Activated CD8-positive, alpha-beta memory T cell treated with anti-CD3 and anti-CD28 coated beads, Interleukin-2, amount 10 ng/mL, durations not matched to agents 7 days and 5 days (primary cell): ENCODE measurements at regions not wholly inside any gene's neighbourhood (a gene's known extent, or its start where the extent isn't known, plus 50 kb on each side); places are given as distances from the start of the nearest gene placed in this dataset.

Source experiments
- ATAC-seq: fragments of 150-1000 bp; cut with Tn5 transposase; one replicate; pipeline ENCODE4 v1.10.0; 2021; ENCODE audit warnings: moderate library complexity
- CTCF ChIA-PET: fragments of 350-600 bp; sonication (Branson Sonifier 250); formaldehyde crosslinking; loops from one replicate; lab custom pipeline; 2021; ENCODE audit warnings: antibody characterized with exemption; lab: Charles Lee
- DNase-seq: peaks from one replicate; pipeline ENCODE4 v3.0.0-alpha.2; 2020
- H3K27ac Mint-ChIP-seq: one replicate; pipeline ENCODE4 v1.8.0; 2021; ENCODE audit warnings: mild to moderate bottlenecking, mixed read lengths
- H3K27me3 Mint-ChIP-seq: one replicate; pipeline ENCODE4 v1.8.0; 2021; ENCODE audit warnings: mixed read lengths
- H3K36me3 Mint-ChIP-seq: one replicate; pipeline ENCODE4 v1.8.0; 2021; ENCODE audit warnings: mild to moderate bottlenecking, mixed read lengths
- H3K4me1 Mint-ChIP-seq: one replicate; pipeline ENCODE4 v1.8.0; 2021; ENCODE audit warnings: mixed read lengths
- H3K4me3 Mint-ChIP-seq: one replicate; pipeline ENCODE4 v1.8.0; 2021; ENCODE audit warnings: mild to moderate bottlenecking, moderate library complexity, mixed read lengths
- H3K9me3 Mint-ChIP-seq: one replicate; pipeline ENCODE4 v1.8.0; 2022; ENCODE audit warnings: low read depth, mixed read lengths

- Mint-ChIP-seq H3K36me3 (no peaks in the 10 kb centered on the region), H3K27me3 (no peaks in the 10 kb centered on the region), H3K27ac (no peak overlapping the region), H3K4me1 (no peaks in the 10 kb centered on the region), H3K4me3 (no peak overlapping the region), H3K9me3 (no peaks in the 10 kb centered on the region)
- ATAC-seq (no peak), DNase-seq (no peak)
- CTCF ChIA-PET: no interaction called here
These were observed 1593.5 kb upstream of the ACVR2A start for GRCh38 chr2:146251328-146251727.

DNA sequence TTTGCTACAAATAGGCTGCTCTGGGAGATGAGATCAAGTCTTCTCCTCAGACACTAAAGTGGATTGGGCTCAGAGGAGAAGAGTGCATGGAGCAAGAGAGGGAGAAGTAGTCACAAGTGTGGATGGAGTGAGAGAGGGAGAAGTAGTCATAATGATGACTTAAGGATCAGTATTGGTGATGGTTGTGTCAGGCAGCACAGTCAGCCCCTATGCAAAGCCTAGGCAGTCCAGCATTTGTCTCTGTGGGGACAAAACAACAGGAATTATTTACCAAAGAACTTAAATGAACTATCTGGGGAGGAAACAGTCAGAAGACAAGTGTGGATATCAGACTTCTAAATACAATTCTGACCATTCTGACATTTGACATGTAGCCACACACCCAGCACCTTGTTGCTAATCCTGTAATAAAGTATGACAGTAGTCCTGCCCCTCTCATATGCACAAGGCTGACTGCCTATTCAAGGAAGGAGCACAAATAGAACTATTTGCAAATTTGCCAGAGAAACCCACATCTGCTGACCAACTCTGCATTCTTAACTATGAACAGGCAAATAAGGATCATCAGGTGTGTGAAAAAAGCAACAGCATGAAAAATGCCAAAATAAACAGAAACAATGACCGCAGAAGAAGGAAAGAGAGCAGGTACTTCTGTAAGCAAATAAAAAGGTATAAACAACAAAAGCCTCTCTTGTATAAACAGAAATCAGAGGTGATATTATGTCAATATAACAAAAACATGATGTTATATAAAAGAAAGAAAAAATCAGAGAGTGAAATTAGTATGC is 1597.9 kb upstream of the ACVR2A start:
- no peaks in the 10 kb centered on the region for H3K27me3 Mint-ChIP-seq
- CTCF ChIA-PET: no interaction called here
- no peaks in the 10 kb centered on the region for H3K36me3 Mint-ChIP-seq
- H3K27ac Mint-ChIP-seq: no peak overlapping the region
- DNase-seq (no peak), ATAC-seq (no peak)
- H3K4me1 Mint-ChIP-seq: no peaks in the 10 kb centered on the region
- H3K4me3 Mint-ChIP-seq: no peak overlapping the region
- peaks cover 6% of the 10 kb centered on the region for H3K9me3 Mint-ChIP-seq

DNA sequence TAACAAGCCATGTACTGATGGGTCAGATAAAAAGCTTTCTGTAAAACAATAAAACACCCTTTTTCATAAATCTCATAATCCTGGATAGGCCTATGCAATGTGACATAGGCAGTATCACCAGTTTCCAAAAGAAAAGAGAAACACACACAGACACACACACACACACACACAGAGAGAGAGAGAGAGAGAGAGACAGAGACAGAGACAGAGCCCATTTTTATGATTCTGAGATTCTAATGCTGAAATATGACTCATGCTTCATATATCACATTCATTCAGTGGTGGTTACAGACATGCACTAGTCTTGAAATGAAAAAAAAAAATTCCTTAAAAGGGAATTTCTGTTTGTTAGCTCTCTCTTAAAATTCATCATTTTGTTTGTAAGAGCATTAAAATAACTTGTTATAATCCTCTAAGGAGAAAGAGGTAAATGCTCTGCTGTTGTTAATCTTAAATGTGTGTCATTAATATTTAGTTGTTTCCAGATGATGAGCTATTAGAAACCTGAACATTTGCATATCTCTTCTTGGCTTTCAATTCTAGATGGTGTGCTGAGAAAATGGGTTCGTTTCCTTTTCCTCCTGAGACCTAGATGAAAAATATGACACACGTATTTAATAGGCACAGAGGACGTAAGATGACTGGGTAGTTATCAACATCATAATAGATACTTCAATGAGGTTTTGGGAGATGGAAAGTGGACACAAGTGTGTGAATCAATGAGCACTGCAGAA is 1598.7 kb upstream of the ACVR2A start:
- DNase-seq (no peak), ATAC-seq (no peak)
- H3K4me3 Mint-ChIP-seq: no peak overlapping the region
- peaks cover 6% of the 10 kb centered on the region for H3K9me3 Mint-ChIP-seq
- H3K4me1 Mint-ChIP-seq: no peaks in the 10 kb centered on the region
- CTCF ChIA-PET: no interaction called here
- no peaks in the 10 kb centered on the region for H3K27me3 Mint-ChIP-seq
- no peaks in the 10 kb centered on the region for H3K36me3 Mint-ChIP-seq
- no peak overlapping the region for H3K27ac Mint-ChIP-seq

- CTCF ChIA-PET: no interaction called here
- no peak overlapping the region for H3K27ac Mint-ChIP-seq
- H3K36me3 Mint-ChIP-seq: no peaks in the 10 kb centered on the region
- H3K4me1 Mint-ChIP-seq: no peaks in the 10 kb centered on the region
- DNase-seq (no peak), ATAC-seq (no peak)
- no peak overlapping the region for H3K4me3 Mint-ChIP-seq
- H3K27me3 Mint-ChIP-seq: no peaks in the 10 kb centered on the region
- H3K9me3 Mint-ChIP-seq: peaks cover 6% of the 10 kb centered on the region
These were observed 1600.0 kb upstream of the ACVR2A start for GRCh38 chr2:146244830-146245229.

DNA sequence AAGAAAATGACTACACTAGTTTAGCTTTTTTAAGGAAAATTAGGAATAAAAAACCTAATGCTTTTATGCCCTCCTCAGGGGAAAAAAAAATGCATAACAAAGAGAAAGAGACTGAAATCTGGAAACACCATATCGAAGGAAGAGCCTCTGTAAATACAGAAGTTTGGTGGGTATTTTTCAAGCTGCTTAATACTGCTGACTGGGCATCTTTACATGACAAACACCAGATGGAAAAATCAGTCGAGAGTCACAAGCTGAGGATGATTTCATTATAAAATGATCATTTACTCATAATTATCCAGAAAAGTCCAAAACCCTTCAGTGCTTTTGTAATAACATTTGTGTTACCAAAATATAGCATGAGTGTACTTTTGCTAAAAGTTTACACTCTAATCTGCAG is 1600.7 kb upstream of the ACVR2A start:
- no peaks in the 10 kb centered on the region for H3K4me1 Mint-ChIP-seq
- ATAC-seq (no peak), DNase-seq (no peak)
- no peak overlapping the region for H3K4me3 Mint-ChIP-seq
- CTCF ChIA-PET: no interaction called here
- no peaks in the 10 kb centered on the region for H3K27me3 Mint-ChIP-seq
- peaks cover 6% of the 10 kb centered on the region for H3K9me3 Mint-ChIP-seq
- no peak overlapping the region for H3K27ac Mint-ChIP-seq
- H3K36me3 Mint-ChIP-seq: no peaks in the 10 kb centered on the region

DNA sequence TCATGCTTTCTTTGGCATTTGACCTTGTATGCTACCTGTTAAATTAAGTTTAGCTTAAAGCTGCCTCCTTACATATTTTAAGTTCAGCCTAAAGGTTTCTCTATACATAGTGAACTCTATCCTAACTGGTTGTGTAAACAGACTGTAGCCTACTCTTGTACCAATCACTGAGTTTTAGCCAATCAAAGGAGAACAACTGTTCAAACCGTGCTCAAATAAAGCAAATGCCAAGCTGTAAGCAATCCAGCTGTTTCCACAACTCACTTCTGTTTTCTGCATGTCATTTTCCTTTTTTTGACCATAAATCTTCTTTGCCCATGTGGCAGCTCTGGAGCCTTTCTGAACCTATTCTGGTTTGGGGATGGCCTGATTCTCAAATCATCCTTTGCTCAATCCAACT is 1603.8 kb upstream of the ACVR2A start:
- Mint-ChIP-seq H3K27ac (no peak overlapping the region), H3K4me1 (no peaks in the 10 kb centered on the region), H3K9me3 (peaks cover 6% of the 10 kb centered on the region), H3K4me3 (no peak overlapping the region), H3K36me3 (no peaks in the 10 kb centered on the region), H3K27me3 (no peaks in the 10 kb centered on the region)
- CTCF ChIA-PET: no interaction called here
- no peak for ATAC-seq
- DNase-seq: no peak

DNA sequence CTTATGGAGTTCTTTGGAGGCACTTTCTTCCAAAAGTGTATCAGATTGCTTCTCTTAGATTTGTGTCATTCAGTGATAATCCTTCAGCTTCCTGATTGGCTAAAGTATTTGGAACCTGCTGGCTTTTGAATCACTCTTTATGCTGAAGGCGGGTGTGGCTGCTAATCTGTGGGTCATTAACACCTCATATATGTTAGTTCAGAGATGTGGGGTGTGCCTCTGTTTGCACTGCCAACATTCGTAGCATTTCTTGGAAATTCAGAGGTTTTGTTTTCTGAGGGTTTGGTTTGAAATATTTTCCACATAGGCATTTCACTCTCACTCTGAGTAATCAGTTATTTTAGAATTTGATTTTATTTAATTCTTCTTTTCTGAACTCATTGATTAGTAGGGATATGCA is 1604.4 kb upstream of the ACVR2A start:
- no peaks in the 10 kb centered on the region for H3K27me3 Mint-ChIP-seq
- CTCF ChIA-PET: no interaction called here

GRCh38 chr2:146239392-146240135 is 1605.3 kb upstream of the ACVR2A start:
- Mint-ChIP-seq H3K36me3 (no peaks in the 10 kb centered on the region), H3K27me3 (no peaks in the 10 kb centered on the region), H3K4me3 (no peak overlapping the region), H3K9me3 (peaks cover 8% of the 10 kb centered on the region), H3K4me1 (no peaks in the 10 kb centered on the region), H3K27ac (no peak overlapping the region)
- DNase-seq: no peak
- ATAC-seq: no peak
- CTCF ChIA-PET: no interaction called here

More for the DNA sequence above, 1604.4 kb upstream of the ACVR2A start:
- Mint-ChIP-seq H3K27ac (no peak overlapping the region), H3K4me3 (no peak overlapping the region), H3K4me1 (no peaks in the 10 kb centered on the region), H3K9me3 (peaks cover 6% of the 10 kb centered on the region), H3K36me3 (no peaks in the 10 kb centered on the region)
- no peak for DNase-seq
- ATAC-seq: no peak

GRCh38 chr2:146238254-146238966 is 1606.4 kb upstream of the ACVR2A start:
- Mint-ChIP-seq H3K36me3 (no peaks in the 10 kb centered on the region), H3K9me3 (peaks cover 5% of the 10 kb centered on the region), H3K27ac (no peak overlapping the region), H3K4me3 (no peak overlapping the region), H3K4me1 (no peaks in the 10 kb centered on the region), H3K27me3 (no peaks in the 10 kb centered on the region)
- CTCF ChIA-PET: no interaction called here
- no peak for ATAC-seq
- DNase-seq: no peak

GRCh38 chr2:146235158-146235557 is 1609.7 kb upstream of the ACVR2A start:
- ATAC-seq: no peak
- Mint-ChIP-seq H3K27me3 (no peaks in the 10 kb centered on the region), H3K4me1 (no peaks in the 10 kb centered on the region), H3K36me3 (no peaks in the 10 kb centered on the region), H3K4me3 (no peak overlapping the region), H3K9me3 (peaks cover 2% of the 10 kb centered on the region), H3K27ac (no peak overlapping the region)
- no peak for DNase-seq
- CTCF ChIA-PET: no interaction called here

GRCh38 chr2:146229508-146230155 is 1615.2 kb upstream of the ACVR2A start:
- Mint-ChIP-seq H3K4me3 (no peak overlapping the region), H3K27me3 (no peaks in the 10 kb centered on the region), H3K4me1 (peaks cover 12% of the 10 kb centered on the region), H3K27ac (no peak overlapping the region), H3K9me3 (peaks cover 3% of the 10 kb centered on the region), H3K36me3 (no peaks in the 10 kb centered on the region)
- CTCF ChIA-PET: no interaction called here
- no peak for DNase-seq
- ATAC-seq: no peak

DNA sequence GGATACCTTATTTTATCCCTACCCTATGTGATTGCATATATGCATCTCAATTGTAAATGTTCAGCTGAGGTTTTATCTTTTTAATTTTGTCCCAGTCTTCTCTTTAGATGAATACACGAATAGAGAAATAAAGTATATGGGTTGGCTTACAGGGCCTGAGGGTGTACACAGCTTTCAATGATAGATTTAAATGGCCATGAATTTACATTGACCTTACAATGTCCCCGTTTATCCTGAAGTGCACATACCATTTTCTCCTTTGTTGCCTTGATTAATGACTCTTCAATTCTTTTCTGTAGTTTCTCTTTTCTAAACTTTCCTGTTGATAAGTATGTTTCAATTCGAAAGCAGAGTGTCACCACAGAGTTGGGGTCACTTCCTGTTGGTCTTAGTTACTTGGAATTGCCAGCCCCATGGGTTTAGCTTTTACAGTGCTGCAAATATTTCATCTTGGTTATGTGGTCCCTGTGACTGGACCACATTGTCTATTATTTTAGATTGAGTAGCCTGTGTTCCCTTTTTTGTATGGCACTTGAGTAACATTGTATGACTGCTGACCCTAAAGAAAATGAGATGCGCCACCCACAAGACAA is 1616.3 kb upstream of the ACVR2A start:
- peaks cover 3% of the 10 kb centered on the region for H3K9me3 Mint-ChIP-seq
- no peak overlapping the region for H3K4me3 Mint-ChIP-seq
- DNase-seq (no peak), ATAC-seq (no peak)
- no peak overlapping the region for H3K27ac Mint-ChIP-seq
- H3K36me3 Mint-ChIP-seq: no peaks in the 10 kb centered on the region
- peaks cover 12% of the 10 kb centered on the region for H3K4me1 Mint-ChIP-seq
- no peaks in the 10 kb centered on the region for H3K27me3 Mint-ChIP-seq
- CTCF ChIA-PET: no interaction called here

DNA sequence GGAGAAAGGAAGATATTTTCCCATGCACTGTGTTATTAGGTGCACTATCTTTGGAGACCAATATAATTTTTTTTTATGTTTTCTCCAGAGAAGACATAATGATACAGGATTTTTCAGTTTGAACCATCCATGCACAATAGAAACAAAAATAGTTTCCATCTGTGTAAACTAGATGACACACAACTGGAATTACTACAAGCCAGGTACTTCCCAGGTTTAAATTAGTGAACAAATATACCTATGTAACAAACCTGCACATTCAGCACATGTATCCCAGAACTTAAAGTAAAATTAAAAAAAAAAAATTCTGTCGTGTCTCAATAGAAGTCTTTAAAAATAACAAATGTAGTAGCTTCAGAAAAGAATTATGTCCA is 1616.8 kb upstream of the ACVR2A start:
- Mint-ChIP-seq H3K27me3 (no peaks in the 10 kb centered on the region), H3K9me3 (peaks cover 3% of the 10 kb centered on the region), H3K36me3 (no peaks in the 10 kb centered on the region), H3K27ac (no peak overlapping the region), H3K4me1 (peaks cover 12% of the 10 kb centered on the region), H3K4me3 (no peak overlapping the region)
- DNase-seq (no peak), ATAC-seq (no peak)
- CTCF ChIA-PET: no interaction called here
